GM18520 (cell line): ENCODE measurements at regions not wholly inside any gene's neighbourhood (a gene's known extent, or its start where the extent isn't known, plus 50 kb on each side); places are given as distances from the start of the nearest gene placed in this dataset.

Experiments
- ATAC-seq: cut with Tn5 transposase; IDR thresholded peaks from one replicate; pipeline ENCODE4 v1.9.1; 2021; ENCODE audit not compliant: unreplicated experiment

GRCh38 chr4:134024251-134024650 is 177.3 kb downstream of the PABPC4L start:
- ATAC-seq, result no peak

- ATAC-seq, result no peak
Observed at GRCh38 chr4:134019657-134020056, 181.9 kb downstream of the PABPC4L start.

- no peak for ATAC-seq
Observed at GRCh38 chr4:134018846-134019245, 182.7 kb downstream of the PABPC4L start.

- no peak for ATAC-seq
Observed at GRCh38 chr4:134001057-134001456, 200.5 kb downstream of the PABPC4L start.

GRCh38 chr4:133997436-133997835 is 204.2 kb downstream of the PABPC4L start:
- no peak for ATAC-seq

- ATAC-seq, result no peak
Observed at GRCh38 chr4:133996431-133997121, 205.0 kb downstream of the PABPC4L start.

GRCh38 chr4:133995243-133995960 is 206.2 kb downstream of the PABPC4L start:
- no peak for ATAC-seq

GRCh38 chr4:133982533-133983224 is 218.9 kb downstream of the PABPC4L start:
- ATAC-seq, result no peak

- ATAC-seq, result no peak
Observed at GRCh38 chr4:133981327-133981726, 220.3 kb downstream of the PABPC4L start.

GRCh38 chr4:133972586-133972985 is 229.0 kb downstream of the PABPC4L start:
- ATAC-seq, result no peak

GRCh38 chr4:133969202-133969848 is 232.3 kb downstream of the PABPC4L start:
- ATAC-seq, result no peak

GRCh38 chr4:133968174-133968573 is 233.4 kb downstream of the PABPC4L start:
- ATAC-seq, result no peak

- ATAC-seq, result no peak
Observed at GRCh38 chr4:133960975-133961374, 240.6 kb downstream of the PABPC4L start.

GRCh38 chr4:133943081-133943480 is 258.5 kb downstream of the PABPC4L start:
- no peak for ATAC-seq

GRCh38 chr4:133938061-133938460 is 263.5 kb downstream of the PABPC4L start:
- no peak for ATAC-seq

GRCh38 chr4:133929531-133930239 is 271.9 kb downstream of the PABPC4L start:
- ATAC-seq, result no peak

- no peak for ATAC-seq
Observed at GRCh38 chr4:133921280-133922195, 280.1 kb downstream of the PABPC4L start.

GRCh38 chr4:133920236-133920635 is 281.4 kb downstream of the PABPC4L start:
- no peak for ATAC-seq

GRCh38 chr4:133910165-133910564 is 291.4 kb downstream of the PABPC4L start:
- ATAC-seq, result no peak

GRCh38 chr4:133903029-133903428 is 298.6 kb downstream of the PABPC4L start:
- ATAC-seq, result no peak
